ENCODE measurements at regions not wholly inside any gene's neighbourhood (a gene's known extent, or its start where the extent isn't known, plus 50 kb on each side); places are given as distances from the start of the nearest gene placed in this dataset.

- Histone ChIP-seq H4K20me1 (ENCODE audit: insufficient read depth) (no peaks in the 10 kb centered on the region), H3K9me2 (ENCODE audit: insufficient read depth) (no peaks in the 10 kb centered on the region), H3K4me3 (no peak overlapping the region), H3F3A (ENCODE audit: insufficient read depth, low read depth) (peaks cover 4% of the 10 kb centered on the region; the same call in 1 of the 2 replicates), H3K36me3 (ENCODE audit: low read depth) (no peaks in the 10 kb centered on the region), H3K79me2 (ENCODE audit: low read depth) (no peaks in the 10 kb centered on the region), H2AFZ (no peak overlapping the region), H3K27ac (no peak overlapping the region), H3K9me3 (ENCODE audit: insufficient read depth, low read depth) (peaks cover 9% of the 10 kb centered on the region; the same call in 1 of the 2 replicates), H3K4me1 (replicated peaks; ENCODE audit: insufficient read depth) (no peaks in the 10 kb centered on the region), H3K4me2 (no peak overlapping the region), H3K27me3 (ENCODE audit: insufficient read depth, low read depth) (no peaks in the 10 kb centered on the region; the same call in 1 of the 2 replicates)
- TF ChIP-seq EZH2 (IDR thresholded peaks at IDR 0.05; ENCODE audit: low read depth) (no peak), CTCF (conservative IDR thresholded peaks at IDR 0.05) (no peak)
- POLR2A ChIA-PET (ENCODE audit: unreplicated experiment), result no interaction called here
- no peak for DNase-seq
- CTCF ChIA-PET, result no interaction called here
- intact Hi-C loops (cut with micrococcal nuclease; ENCODE audit: unreplicated experiment), result no loop called here
- no TSS peak for BruUV-seq (replicated peaks)
These were observed 132.7 kb upstream of the HABP2 start for GRCh38 chr10:113420057-113420732.

- H3K4me3 ChIP-seq, result no peak overlapping the region
- no peak overlapping the region for H3K4me2 ChIP-seq
- no peaks in the 10 kb centered on the region for H3K9me2 ChIP-seq (ENCODE audit: insufficient read depth)
- H2AFZ ChIP-seq, result no peak overlapping the region
- no peak for DNase-seq
- intact Hi-C loops (cut with micrococcal nuclease; ENCODE audit: unreplicated experiment), result no loop called here
- no peak overlapping the region for H3K27ac ChIP-seq
- H3F3A ChIP-seq (ENCODE audit: insufficient read depth, low read depth), result peaks cover 4% of the 10 kb centered on the region; the same call in 1 of the 2 replicates
- H3K36me3 ChIP-seq (ENCODE audit: low read depth), result no peaks in the 10 kb centered on the region
- no peaks in the 10 kb centered on the region; the same call in 1 of the 2 replicates for H3K27me3 ChIP-seq (ENCODE audit: insufficient read depth, low read depth)
- no peaks in the 10 kb centered on the region for H4K20me1 ChIP-seq (ENCODE audit: insufficient read depth)
- H3K9me3 ChIP-seq (ENCODE audit: insufficient read depth, low read depth), result peaks cover 9% of the 10 kb centered on the region; the same call in 1 of the 2 replicates
- H3K79me2 ChIP-seq (ENCODE audit: low read depth), result no peaks in the 10 kb centered on the region
- H3K4me1 ChIP-seq (replicated peaks; ENCODE audit: insufficient read depth), result no peaks in the 10 kb centered on the region
- no TSS peak for BruUV-seq (replicated peaks)
- TF ChIP-seq EZH2 (IDR thresholded peaks at IDR 0.05; ENCODE audit: low read depth) (no peak), CTCF (conservative IDR thresholded peaks at IDR 0.05) (no peak)
- CTCF ChIA-PET, result no interaction called here
- POLR2A ChIA-PET (ENCODE audit: unreplicated experiment), result no interaction called here
These were observed 131.8 kb upstream of the HABP2 start for GRCh38 chr10:113420733-113421675.

DNA sequence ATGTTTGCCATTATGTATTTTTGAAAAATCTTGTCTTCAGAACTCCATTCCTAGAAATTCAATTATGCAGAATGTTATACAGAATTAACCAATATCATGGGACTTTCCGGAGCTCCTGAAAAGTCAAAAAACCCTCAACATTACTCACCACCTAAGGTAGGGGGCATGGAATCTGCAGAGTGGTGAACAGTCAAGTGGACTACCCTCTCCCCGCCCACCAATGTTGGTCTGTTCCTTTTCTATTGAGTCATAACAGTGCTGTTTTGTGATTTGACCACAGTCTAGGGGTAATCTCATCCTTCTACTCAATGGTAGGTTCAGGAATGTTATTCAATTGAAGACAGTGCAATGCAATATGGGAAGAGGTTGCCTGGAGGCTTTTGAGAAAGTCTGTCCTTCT is 130.5 kb upstream of the HABP2 start:
- H3K27ac ChIP-seq, result no peak overlapping the region
- ChIA-PET CTCF (no interaction called here), POLR2A (ENCODE audit: unreplicated experiment) (no interaction called here)
- H3K4me2 ChIP-seq, result no peak overlapping the region
- no peaks in the 10 kb centered on the region for H3K79me2 ChIP-seq (ENCODE audit: low read depth)
- H3K4me1 ChIP-seq (replicated peaks; ENCODE audit: insufficient read depth), result no peaks in the 10 kb centered on the region
- H3K9me2 ChIP-seq (ENCODE audit: insufficient read depth), result no peaks in the 10 kb centered on the region
- H3K27me3 ChIP-seq (ENCODE audit: insufficient read depth, low read depth), result no peaks in the 10 kb centered on the region; the same call in 1 of the 2 replicates
- no peak for DNase-seq
- H4K20me1 ChIP-seq (ENCODE audit: insufficient read depth), result no peaks in the 10 kb centered on the region
- no peak overlapping the region for H3K4me3 ChIP-seq
- BruUV-seq (replicated peaks), result no TSS peak
- no peak overlapping the region for H2AFZ ChIP-seq
- peaks cover 9% of the 10 kb centered on the region; the same call in 1 of the 2 replicates for H3K9me3 ChIP-seq (ENCODE audit: insufficient read depth, low read depth)
- intact Hi-C loops (cut with micrococcal nuclease; ENCODE audit: unreplicated experiment), result no loop called here
- no peaks in the 10 kb centered on the region for H3K36me3 ChIP-seq (ENCODE audit: low read depth)
- no peak for TF ChIP-seq CTCF (conservative IDR thresholded peaks at IDR 0.05)
- no peak for TF ChIP-seq EZH2 (IDR thresholded peaks at IDR 0.05; ENCODE audit: low read depth)
- peaks cover 4% of the 10 kb centered on the region; the same call in 1 of the 2 replicates for H3F3A ChIP-seq (ENCODE audit: insufficient read depth, low read depth)

Measured in PC-9 (cell line).